H9 (cell line): ENCODE measurements at regions not wholly inside any gene's neighbourhood (a gene's known extent, or its start where the extent isn't known, plus 50 kb on each side); places are given as distances from the start of the nearest gene placed in this dataset.
A peak's percentile ranks its signal among the peaks of the same experiment; 100 is the strongest.

Experiments used
- DNase-seq: peaks from one replicate; pipeline ENCODE4 v3.0.0-alpha.2; 2017
- H2AFZ ChIP-seq: one replicate; pipeline ENCODE4 v1.6.1; 2013; ENCODE audit warnings: mild to moderate bottlenecking, low read length, control low read depth, moderate library complexity
- H2AK5ac ChIP-seq: 2 replicates; pipeline ENCODE4 v1.6.1; 2013; ENCODE audit warnings: low read length, control low read depth, mixed read lengths; ENCODE audit not compliant: insufficient read length
- H2BK120ac ChIP-seq: one replicate; pipeline ENCODE4 v1.6.1; 2013; ENCODE audit warnings: low read depth, mild to moderate bottlenecking, low read length, control low read depth, inconsistent platforms; ENCODE audit not compliant: poor library complexity, severe bottlenecking
- H2BK12ac ChIP-seq: 2 replicates; pipeline ENCODE4 v1.6.1; 2013; ENCODE audit warnings: low read length, control low read depth, mixed read lengths, low read depth; ENCODE audit not compliant: insufficient read length
- H2BK15ac ChIP-seq: 2 replicates; pipeline ENCODE4 v1.6.1; 2013; ENCODE audit warnings: low read depth, low read length, control low read depth
- H2BK20ac ChIP-seq: one replicate; pipeline ENCODE4 v1.6.1; 2013; ENCODE audit warnings: low read depth, mild to moderate bottlenecking, low read length, control low read depth, inconsistent platforms; ENCODE audit not compliant: poor library complexity, severe bottlenecking
- H2BK5ac ChIP-seq: 2 replicates; pipeline ENCODE4 v1.6.1; 2013; ENCODE audit warnings: low read length, control low read depth, mixed read lengths; ENCODE audit not compliant: insufficient read length
- H3K14ac ChIP-seq: 2 replicates; pipeline ENCODE4 v1.6.1; 2013; ENCODE audit warnings: low read length, control low read depth; ENCODE audit not compliant: insufficient read depth
- H3K18ac ChIP-seq: 2 replicates; pipeline ENCODE4 v1.6.1; 2013; ENCODE audit warnings: low read depth, mild to moderate bottlenecking, mixed read lengths, low read length, control low read depth; ENCODE audit not compliant: insufficient read length
- H3K23ac ChIP-seq: 2 replicates; pipeline ENCODE4 v1.6.1; 2013; ENCODE audit warnings: low read length, control low read depth, mixed read lengths, low read depth; ENCODE audit not compliant: insufficient read length
- H3K23me2 ChIP-seq: 2 replicates; pipeline ENCODE4 v1.6.1; 2013; ENCODE audit warnings: low read depth, mild to moderate bottlenecking, mixed read lengths, low read length, control low read depth; ENCODE audit not compliant: insufficient read length, poor library complexity, severe bottlenecking
- H3K27ac ChIP-seq: 2 replicates; pipeline ENCODE4 v1.5.1; 2013; ENCODE audit warnings: low read length, control low read depth, mixed read lengths, low read depth; ENCODE audit not compliant: insufficient read length
- H3K27me3 ChIP-seq: 2 replicates; pipeline ENCODE4 v1.6.1; 2013; ENCODE audit warnings: low read length, control low read depth, inconsistent platforms; ENCODE audit not compliant: insufficient read depth
- H3K4ac ChIP-seq: 2 replicates; pipeline ENCODE4 v1.6.1; 2013; ENCODE audit warnings: low read depth, mild to moderate bottlenecking, control low read depth, inconsistent platforms, low read length, moderate library complexity
- H3K4me1 ChIP-seq: 2 replicates; pipeline ENCODE4 v1.6.1; 2013; ENCODE audit warnings: low read length, control low read depth, inconsistent platforms; ENCODE audit not compliant: insufficient read depth
- H3K4me2 ChIP-seq: 2 replicates; pipeline ENCODE4 v1.6.1; 2013; ENCODE audit warnings: low read length, control low read depth, mixed read lengths; ENCODE audit not compliant: insufficient read length, insufficient read depth
- H3K56ac ChIP-seq: 2 replicates; pipeline ENCODE4 v1.6.1; 2013; ENCODE audit warnings: low read depth, mild to moderate bottlenecking, mixed read lengths, low read length, control low read depth; ENCODE audit not compliant: insufficient read length
- H3K79me1 ChIP-seq: 2 replicates; pipeline ENCODE4 v1.6.1; 2013; ENCODE audit warnings: low read depth, mild to moderate bottlenecking, moderate library complexity, low read length, control low read depth, inconsistent platforms; ENCODE audit not compliant: insufficient read depth, poor library complexity, severe bottlenecking
- H3K79me2 ChIP-seq: 2 replicates; pipeline ENCODE4 v1.6.1; 2013; ENCODE audit warnings: low read length, control low read depth, inconsistent platforms; ENCODE audit not compliant: insufficient read depth
- H3K9ac ChIP-seq: 2 replicates; pipeline ENCODE4 v1.6.1; 2013; ENCODE audit warnings: low read length, control low read depth, mixed read lengths; ENCODE audit not compliant: insufficient read length; ENCODE audit errors: extremely low read depth
- H3K9me3 ChIP-seq: one replicate; pipeline ENCODE4 v1.6.1; 2013; ENCODE audit warnings: low read depth, low read length, inconsistent platforms; ENCODE audit not compliant: control insufficient read depth
- H3T11ph ChIP-seq: one replicate; pipeline ENCODE4 v1.6.1; 2013; ENCODE audit warnings: mild to moderate bottlenecking, low read length, control low read depth, inconsistent platforms
- H4K20me1 ChIP-seq: one replicate; pipeline ENCODE4 v1.6.1; 2013; ENCODE audit not compliant: control insufficient read depth, insufficient read length, insufficient read depth
- H4K5ac ChIP-seq: 2 replicates; pipeline ENCODE4 v1.6.1; 2013; ENCODE audit warnings: low read depth, mild to moderate bottlenecking, mixed read lengths, low read length, control low read depth; ENCODE audit not compliant: insufficient read length
- H4K8ac ChIP-seq: replicated peaks from 2 replicates; pipeline ENCODE4 v1.6.1; 2013; ENCODE audit warnings: low read length, control low read depth, mixed read lengths, low read depth; ENCODE audit not compliant: insufficient read length
- H4K91ac ChIP-seq: 2 replicates; pipeline ENCODE4 v1.6.1; 2013; ENCODE audit warnings: low read depth, mild to moderate bottlenecking, moderate library complexity, mixed read lengths, low read length, control low read depth; ENCODE audit not compliant: insufficient read length
- H3K27ac Mint-ChIP-seq, 3 experiments: 2 replicates in 2 of 3; 3 replicates in 1 of 3; pipeline ENCODE4 v1.8.0; 2020 to 2021; ENCODE audit warnings: mixed read lengths in 3 of 3, mild to moderate bottlenecking in 1 of 3, moderate library complexity in 1 of 3
- H3K27me3 Mint-ChIP-seq: 2 replicates; pipeline ENCODE4 v1.8.0; 2021; ENCODE audit warnings: low read depth, mild to moderate bottlenecking, moderate library complexity, mixed read lengths
- H3K36me3 Mint-ChIP-seq, 3 experiments: 2 replicates in 2 of 3; 3 replicates in 1 of 3; pipeline ENCODE4 v1.8.0; 2020 to 2021; ENCODE audit warnings: low read depth in 3 of 3, mixed read lengths in 3 of 3; ENCODE audit not compliant: insufficient read depth in 1 of 3
- H3K4me1 Mint-ChIP-seq, 2 experiments: 2 replicates each; pipeline ENCODE4 v1.8.0; 2020; ENCODE audit warnings: mixed read lengths in 2 of 2
- H3K4me3 Mint-ChIP-seq, 2 experiments: 2 replicates in 1 of 2; 3 replicates in 1 of 2; pipeline ENCODE4 v1.8.0; 2020 to 2021; ENCODE audit warnings: mild to moderate bottlenecking in 2 of 2, mixed read lengths in 2 of 2, moderate library complexity in 1 of 2
- H3K9me3 Mint-ChIP-seq, 2 experiments: 2 replicates in 1 of 2; 3 replicates in 1 of 2; pipeline ENCODE4 v1.8.0; 2020; ENCODE audit warnings: mild to moderate bottlenecking in 2 of 2, mixed read lengths in 2 of 2, moderate library complexity in 1 of 2
- CTCF ChIP-seq: fragments of 200-600 bp; sonication (generic); conservative IDR thresholded peaks from 3 replicates; pipeline ENCODE4 v1.8.0; 2021; ENCODE audit warnings: antibody characterized with exemption, mild to moderate bottlenecking
- WGBS: extraction: QIAGEN DNeasy Blood & Tissue Kit; methylation state at CpG from one replicate; pipeline ENCODE4 v1.1.7; 2013; ENCODE audit warnings: missing lambda C conversion rate, low lambda C conversion rate, mixed read lengths; ENCODE audit not compliant: insufficient read length; ENCODE audit errors: extremely low coverage; 5-methylcytosine and 5-hydroxymethylcytosine counted together

- no peak overlapping the region for H3K27ac Mint-ChIP-seq
- H2BK5ac ChIP-seq = no peak overlapping the region
- no peak overlapping the region for H2BK15ac ChIP-seq
- no peak overlapping the region for H4K91ac ChIP-seq
- no peaks in the 10 kb centered on the region for H3K4me1 ChIP-seq
- no peak overlapping the region for H3K4me3 Mint-ChIP-seq
- H4K8ac ChIP-seq = no peak overlapping the region
- H3K4ac ChIP-seq = no peak overlapping the region
- H3K36me3 Mint-ChIP-seq = peaks cover 27 to 29% (median 29%) of the 10 kb centered on the region in 3 experiments
- WGBS = no CpG with 5 or more reads among the region's 5 CpGs
- H4K5ac ChIP-seq = no peak overlapping the region
- H3K79me1 ChIP-seq = no peaks in the 10 kb centered on the region
- H4K20me1 ChIP-seq = no peaks in the 10 kb centered on the region
- H3K27me3 Mint-ChIP-seq = peaks cover 4% of the 10 kb centered on the region; the same call in 1 of the 2 replicates
- peak; percentile 51 for TF ChIP-seq CTCF
- H3K27me3 ChIP-seq = no peaks in the 10 kb centered on the region
- H3K23me2 ChIP-seq = no peaks in the 10 kb centered on the region
- no peak overlapping the region for H2BK120ac ChIP-seq
- H2AK5ac ChIP-seq = no peak overlapping the region
- H2AFZ ChIP-seq = no peak overlapping the region
- no peak for DNase-seq
- no peak overlapping the region for H3K27ac ChIP-seq
- H3K9me3 ChIP-seq = peaks cover 17% of the 10 kb centered on the region
- H3K4me1 Mint-ChIP-seq = no peaks in the 10 kb centered on the region
- no peak overlapping the region for H3K4me2 ChIP-seq
- H2BK12ac ChIP-seq = no peak overlapping the region
- no peak overlapping the region for H3K23ac ChIP-seq
- H2BK20ac ChIP-seq = no peak overlapping the region
- peaks cover 30 to 41% of the 10 kb centered on the region in 2 experiments for H3K9me3 Mint-ChIP-seq
- H3K79me2 ChIP-seq = no peaks in the 10 kb centered on the region
- no peak overlapping the region for H3K9ac ChIP-seq
- H3K56ac ChIP-seq = no peak overlapping the region
- H3T11ph ChIP-seq = no peak overlapping the region
- no peak overlapping the region for H3K14ac ChIP-seq
- H3K18ac ChIP-seq = no peak overlapping the region
Measured at GRCh38 chr4:186366326-186366725, 100.3 kb downstream of the F11 start.
